Activated CD4-positive, alpha-beta T cell treated with anti-CD3 and anti-CD28 coated beads for 36 hours (primary cell): ENCODE measurements at regions not wholly inside any gene's neighbourhood (a gene's known extent, or its start where the extent isn't known, plus 50 kb on each side); places are given as distances from the start of the nearest gene placed in this dataset.

Experiments used
- ATAC-seq: fragments of 200-7000 bp; cut with Tn5 transposase; one replicate; pipeline ENCODE4 v1.10.0; 2021; ENCODE audit warnings: mild to moderate bottlenecking, moderate library complexity
- CTCF ChIA-PET: fragments of 350-600 bp; sonication (Branson Sonifier 250); formaldehyde crosslinking; loops from one replicate; lab custom pipeline; 2021; ENCODE audit warnings: antibody characterized with exemption; lab: Charles Lee
- POLR2A ChIA-PET: fragments of 350-600 bp; sonication (Branson Sonifier 250); formaldehyde crosslinking; loops from one replicate; lab custom pipeline; 2021; ENCODE audit warnings: antibody characterized with exemption, inconsistent platforms; lab: Charles Lee
- DNase-seq: peaks from one replicate; pipeline ENCODE4 v3.0.0-alpha.2; 2020
- H3K27ac Mint-ChIP-seq: one replicate; pipeline ENCODE4 v1.8.0; 2021; ENCODE audit warnings: mixed read lengths
- H3K27me3 Mint-ChIP-seq: one replicate; pipeline ENCODE4 v1.8.0; 2021; ENCODE audit warnings: mixed read lengths
- H3K36me3 Mint-ChIP-seq: one replicate; pipeline ENCODE4 v1.8.0; 2021; ENCODE audit warnings: low read depth, mixed read lengths
- H3K4me1 Mint-ChIP-seq: one replicate; pipeline ENCODE4 v1.8.0; 2021; ENCODE audit warnings: mixed read lengths
- H3K4me3 Mint-ChIP-seq: one replicate; pipeline ENCODE4 v1.8.0; 2021; ENCODE audit warnings: mild to moderate bottlenecking, moderate library complexity, mixed read lengths
- H3K9me3 Mint-ChIP-seq: one replicate; pipeline ENCODE4 v1.8.0; 2021; ENCODE audit warnings: low read depth, mixed read lengths
- intact Hi-C, 2 experiments: fragments of 100-400 bp; cut with DNase I in 1 of 2; cut with micrococcal nuclease in 1 of 2; formaldehyde crosslinking; loops; one replicate each; pipeline versions ENCODE4 v1.14.2 to v1.15.1; 2022 to 2024; cut with DNase I, micrococcal nuclease

DNA sequence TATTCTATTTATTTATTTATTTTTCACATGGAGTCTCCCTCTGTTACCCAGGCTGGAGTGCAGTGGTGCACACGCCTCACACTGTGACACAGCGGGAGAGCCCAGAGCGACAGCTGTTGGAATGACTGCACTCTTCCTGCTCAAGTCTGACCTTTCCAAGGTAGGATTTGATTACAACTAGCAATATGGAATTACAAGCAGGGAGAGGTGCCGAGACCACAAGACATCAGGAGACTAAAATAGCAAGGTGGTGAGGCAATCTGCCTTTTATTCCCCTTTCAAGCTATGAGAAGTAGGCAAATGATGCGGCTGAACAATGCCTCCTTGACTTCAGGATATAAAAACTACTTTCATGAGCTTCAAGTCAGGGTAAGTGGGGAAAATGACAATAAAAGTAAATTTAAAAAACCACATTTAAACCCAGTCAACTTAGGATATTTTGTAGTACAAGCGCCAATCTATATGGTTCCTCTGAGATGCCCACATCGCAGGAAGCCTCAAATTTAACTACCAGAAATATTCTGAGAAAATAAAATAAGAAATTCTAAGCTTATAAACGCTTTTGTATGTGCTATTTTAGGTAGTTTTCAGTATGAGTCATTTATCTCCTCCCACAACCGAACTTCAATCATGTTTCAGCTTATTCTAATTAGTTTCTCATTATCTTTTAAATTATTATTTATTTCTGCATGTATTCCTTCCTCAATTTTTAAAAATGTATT is 146.9 kb upstream of the SGK1 start:
- no peaks in the 10 kb centered on the region for H3K9me3 Mint-ChIP-seq
- H3K27ac Mint-ChIP-seq, result no peak overlapping the region
- no peak overlapping the region for H3K4me3 Mint-ChIP-seq
- CTCF ChIA-PET, result interaction anchor here (1.1 to 1.3 kb wide), 4 partner anchors 12 to 309 kb away, joined by 3 to 4 read pairs (median 3); no protein-coding TSS in a partner anchor
- intact Hi-C loops, result no loop called here
- peaks cover 4% of the 10 kb centered on the region for H3K4me1 Mint-ChIP-seq
- ATAC-seq (no peak), DNase-seq (no peak)
- H3K27me3 Mint-ChIP-seq, result no peaks in the 10 kb centered on the region
- H3K36me3 Mint-ChIP-seq, result no peaks in the 10 kb centered on the region
- POLR2A ChIA-PET, result no interaction called here

DNA sequence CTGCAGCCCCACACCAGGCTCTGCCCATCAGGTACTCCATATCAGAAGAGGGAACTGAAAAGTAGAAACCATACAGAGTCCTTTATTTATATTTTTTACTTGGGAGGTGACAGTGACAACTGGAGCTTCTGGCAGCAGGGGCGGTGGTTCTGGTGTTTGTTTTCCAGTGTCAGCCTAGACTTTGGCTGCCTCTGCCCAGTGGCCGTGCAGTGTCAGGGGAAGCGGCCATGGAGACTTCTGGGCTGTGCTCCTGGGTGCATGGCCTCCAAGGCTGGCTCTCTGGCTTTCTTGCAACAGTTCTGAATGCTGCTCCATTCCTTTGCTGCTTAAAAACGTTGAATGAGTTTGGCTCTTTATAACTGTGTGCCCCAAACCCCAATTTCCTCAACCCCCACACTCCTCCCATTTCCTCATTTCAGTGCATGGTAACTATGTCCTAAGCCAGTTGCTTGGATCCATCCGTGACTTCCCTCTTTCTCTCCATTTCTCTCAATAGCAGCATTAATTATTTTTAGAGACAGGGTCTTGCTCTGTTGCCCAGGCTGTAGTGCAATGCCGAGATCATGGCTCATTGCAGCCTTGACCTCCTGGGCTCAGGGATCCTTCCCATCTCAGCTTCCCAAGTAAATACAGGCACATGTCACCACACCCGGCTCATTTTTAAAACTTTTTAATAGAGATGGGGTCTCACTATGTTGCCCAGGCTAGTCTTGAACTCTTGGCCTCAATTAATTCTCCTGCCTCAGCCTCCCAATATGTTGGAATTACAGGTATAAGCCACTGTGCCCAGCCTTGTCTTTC is 141.1 kb upstream of the SGK1 start:
- H3K9me3 Mint-ChIP-seq, result no peaks in the 10 kb centered on the region
- H3K27ac Mint-ChIP-seq, result no peak overlapping the region
- CTCF ChIA-PET, result no interaction called here
- H3K36me3 Mint-ChIP-seq, result no peaks in the 10 kb centered on the region
- POLR2A ChIA-PET, result no interaction called here
- H3K27me3 Mint-ChIP-seq, result no peaks in the 10 kb centered on the region
- no peaks in the 10 kb centered on the region for H3K4me1 Mint-ChIP-seq
- intact Hi-C loops, result no loop called here
- DNase-seq (no peak), ATAC-seq (no peak)
- H3K4me3 Mint-ChIP-seq, result no peak overlapping the region

DNA sequence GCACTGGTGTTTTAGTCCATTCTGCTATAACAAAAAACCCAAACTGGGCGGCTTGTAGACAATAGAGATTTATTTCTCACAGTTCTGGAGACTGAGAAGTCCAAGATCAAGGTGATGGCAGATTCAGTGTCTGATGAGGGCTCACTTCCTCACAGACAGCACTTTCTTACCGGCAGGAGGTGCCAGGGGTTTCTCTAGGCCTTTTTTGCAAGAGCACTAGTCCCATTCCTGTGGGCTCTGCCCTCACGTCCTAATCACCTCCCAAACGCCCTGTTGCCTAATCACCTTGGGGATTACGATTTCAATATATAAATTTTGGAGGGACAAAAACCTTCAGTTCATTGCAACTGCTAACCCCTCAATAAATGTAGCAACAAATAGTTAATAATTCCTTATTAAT is 140.0 kb upstream of the SGK1 start:
- no peak overlapping the region for H3K27ac Mint-ChIP-seq
- H3K4me1 Mint-ChIP-seq, result no peaks in the 10 kb centered on the region
- intact Hi-C loops, result no loop called here
- ChIA-PET POLR2A (no interaction called here), CTCF (no interaction called here)
- no peaks in the 10 kb centered on the region for H3K9me3 Mint-ChIP-seq
- no peaks in the 10 kb centered on the region for H3K27me3 Mint-ChIP-seq
- no peak for ATAC-seq
- H3K36me3 Mint-ChIP-seq, result no peaks in the 10 kb centered on the region
- DNase-seq, result no peak
- H3K4me3 Mint-ChIP-seq, result no peak overlapping the region

DNA sequence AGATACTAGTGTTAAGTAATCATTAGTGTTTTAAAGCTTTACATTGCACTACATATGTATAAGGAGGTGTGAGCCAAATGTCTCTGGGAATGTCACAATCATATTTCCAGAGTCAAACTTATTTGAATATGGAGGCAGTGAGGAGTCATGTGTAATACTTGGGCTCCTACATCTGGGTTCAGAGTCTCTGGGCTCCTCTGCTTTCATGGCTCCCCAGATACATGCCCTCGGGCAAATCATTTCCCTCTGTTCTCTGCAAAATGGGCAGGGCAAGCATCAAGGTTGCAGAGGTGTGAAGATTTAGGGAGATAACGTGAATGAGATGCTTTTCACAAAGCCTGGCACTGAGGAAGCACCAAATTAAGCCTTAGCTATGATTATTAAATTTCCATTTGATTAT is 138.3 kb upstream of the SGK1 start:
- H3K4me3 Mint-ChIP-seq, result no peak overlapping the region
- no peaks in the 10 kb centered on the region for H3K27me3 Mint-ChIP-seq
- ATAC-seq (no peak), DNase-seq (no peak)
- H3K4me1 Mint-ChIP-seq, result no peaks in the 10 kb centered on the region
- CTCF ChIA-PET, result interaction anchor here (0.8 to 1.5 kb wide), 3 partner anchors 10 to 333 kb away, joined by 3 read pairs; no protein-coding TSS in a partner anchor
- H3K27ac Mint-ChIP-seq, result no peak overlapping the region
- H3K36me3 Mint-ChIP-seq, result no peaks in the 10 kb centered on the region
- POLR2A ChIA-PET, result interaction anchor here (0.5 kb wide), 1 partner anchor 22 kb away, joined by 3 read pairs; no protein-coding TSS in a partner anchor
- intact Hi-C loops, result no loop called here
- no peaks in the 10 kb centered on the region for H3K9me3 Mint-ChIP-seq

DNA sequence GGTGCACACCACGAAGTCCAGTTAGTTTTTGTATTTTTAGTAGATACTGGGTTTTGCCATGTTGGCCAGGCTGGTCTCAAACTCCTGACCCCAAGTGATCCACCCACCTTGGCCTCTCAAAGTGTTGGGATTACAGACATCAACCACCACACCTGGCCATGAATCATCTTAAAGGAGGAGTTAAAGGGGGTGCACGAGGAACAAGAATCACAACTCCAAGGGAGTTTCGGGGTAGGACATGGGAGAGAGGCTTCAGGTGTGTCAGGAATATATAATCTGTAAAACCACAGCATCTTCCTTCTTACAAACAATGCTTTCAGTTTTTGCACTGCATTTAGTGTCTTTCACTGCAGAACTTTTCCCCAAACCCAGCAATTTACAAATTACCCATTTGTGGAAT is 137.4 kb upstream of the SGK1 start:
- Mint-ChIP-seq H3K9me3 (no peaks in the 10 kb centered on the region), H3K36me3 (no peaks in the 10 kb centered on the region), H3K4me1 (no peaks in the 10 kb centered on the region), H3K27ac (no peak overlapping the region), H3K4me3 (no peak overlapping the region), H3K27me3 (no peaks in the 10 kb centered on the region)
- ChIA-PET POLR2A (no interaction called here), CTCF (interaction anchor here (0.8 to 1.5 kb wide), 3 partner anchors 9 to 71 kb away, joined by 3 read pairs; no protein-coding TSS in a partner anchor)
- no peak for DNase-seq
- intact Hi-C loops, result no loop called here
- no peak for ATAC-seq

DNA sequence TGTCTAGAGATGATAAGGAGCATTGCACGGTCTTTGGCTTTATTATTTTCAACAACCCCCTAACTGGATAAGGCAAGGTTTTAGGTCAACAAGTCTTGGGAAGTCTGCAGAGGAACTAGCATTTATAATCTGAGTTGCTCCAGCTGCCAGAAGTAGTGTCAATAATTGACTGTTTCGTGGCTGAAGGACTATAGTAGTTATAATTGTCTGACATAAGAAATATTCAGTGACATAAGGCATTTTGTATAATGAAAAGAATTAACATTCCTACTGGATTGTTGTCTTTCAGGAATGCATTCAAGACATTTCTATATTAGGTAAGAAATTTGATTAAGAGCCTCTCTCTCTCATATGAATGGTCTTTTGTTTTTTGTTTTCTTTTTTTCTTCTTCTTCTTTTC is 136.9 kb upstream of the SGK1 start:
- Mint-ChIP-seq H3K9me3 (no peaks in the 10 kb centered on the region), H3K27ac (no peak overlapping the region), H3K36me3 (no peaks in the 10 kb centered on the region), H3K27me3 (no peaks in the 10 kb centered on the region), H3K4me3 (no peak overlapping the region), H3K4me1 (no peaks in the 10 kb centered on the region)
- ChIA-PET CTCF (interaction anchor here (1.5 kb wide), 1 partner anchor 14 kb away, joined by 3 read pairs; no protein-coding TSS in a partner anchor), POLR2A (no interaction called here)
- DNase-seq (no peak), ATAC-seq (no peak)
- intact Hi-C loops, result no loop called here

DNA sequence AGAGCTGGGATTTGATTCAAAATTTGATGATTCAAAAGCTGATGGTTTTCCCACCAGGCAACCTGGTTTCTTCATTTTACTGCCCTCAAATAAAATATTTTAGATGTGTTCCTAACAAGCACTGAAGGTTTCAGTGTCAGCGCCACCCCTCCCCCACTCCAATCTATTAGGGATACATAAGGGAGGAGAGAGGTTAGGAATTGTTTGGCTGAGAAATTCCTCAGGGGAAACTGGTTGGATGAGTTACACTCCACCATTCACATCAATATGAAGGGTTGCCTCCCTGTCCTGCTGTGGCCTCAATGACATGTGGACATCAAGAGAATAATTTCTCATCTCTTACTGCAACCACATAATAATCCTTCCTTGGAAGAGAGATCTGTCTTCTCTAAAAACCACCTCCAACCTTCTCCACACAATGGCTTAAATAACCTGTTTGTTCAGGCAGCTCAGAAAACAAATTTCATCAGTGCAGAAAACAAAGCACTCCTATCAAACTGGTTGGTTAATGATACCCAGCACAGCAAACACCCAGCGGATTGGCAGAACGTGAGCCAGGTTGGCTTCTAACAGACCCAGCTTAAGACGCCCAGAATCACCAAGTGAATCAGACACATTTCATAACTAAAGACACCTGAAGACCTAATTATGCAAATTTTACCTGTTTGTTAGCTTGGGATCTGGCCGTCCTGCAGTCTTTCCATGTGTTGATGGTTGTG is 136.0 kb upstream of the SGK1 start:
- intact Hi-C loops, result no loop called here
- H3K27ac Mint-ChIP-seq, result no peak overlapping the region

DNA sequence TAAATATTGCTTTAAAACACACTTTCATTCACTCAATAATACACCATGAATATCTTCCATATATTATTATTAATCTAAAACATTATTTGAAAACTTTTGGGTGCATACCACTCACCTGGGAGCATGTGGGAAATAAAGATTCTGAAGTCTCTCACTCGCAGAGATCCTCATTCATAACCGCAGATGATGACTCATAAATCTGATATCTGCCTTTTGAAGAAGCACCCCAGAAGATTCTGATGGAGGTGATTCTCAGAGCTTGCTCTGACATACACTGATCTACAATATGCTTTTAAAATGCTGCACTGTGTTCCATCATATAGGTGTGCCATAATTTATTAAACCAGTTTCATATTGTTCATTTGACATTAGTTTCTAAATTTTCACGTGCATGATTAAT is 135.0 kb upstream of the SGK1 start:
- H3K4me1 Mint-ChIP-seq, result peaks cover under 1% of the 10 kb centered on the region
- POLR2A ChIA-PET, result no interaction called here
- no peaks in the 10 kb centered on the region for H3K9me3 Mint-ChIP-seq
- no peaks in the 10 kb centered on the region for H3K36me3 Mint-ChIP-seq
- H3K27me3 Mint-ChIP-seq, result no peaks in the 10 kb centered on the region
- DNase-seq (no peak), ATAC-seq (no peak)
- intact Hi-C loops, result no loop called here
- H3K4me3 Mint-ChIP-seq, result no peak overlapping the region
- no peak overlapping the region for H3K27ac Mint-ChIP-seq
- CTCF ChIA-PET, result interaction anchor here (0.6 to 1.5 kb wide), 2 partner anchors 11 to 20 kb away, joined by 4 read pairs; no protein-coding TSS in a partner anchor

More for the DNA sequence above, 136.0 kb upstream of the SGK1 start:
- Mint-ChIP-seq H3K36me3 (no peaks in the 10 kb centered on the region), H3K9me3 (no peaks in the 10 kb centered on the region), H3K27me3 (no peaks in the 10 kb centered on the region), H3K4me1 (no peaks in the 10 kb centered on the region), H3K4me3 (no peak overlapping the region)
- POLR2A ChIA-PET, result no interaction called here
- DNase-seq (no peak), ATAC-seq (no peak)
- CTCF ChIA-PET, result no interaction called here

DNA sequence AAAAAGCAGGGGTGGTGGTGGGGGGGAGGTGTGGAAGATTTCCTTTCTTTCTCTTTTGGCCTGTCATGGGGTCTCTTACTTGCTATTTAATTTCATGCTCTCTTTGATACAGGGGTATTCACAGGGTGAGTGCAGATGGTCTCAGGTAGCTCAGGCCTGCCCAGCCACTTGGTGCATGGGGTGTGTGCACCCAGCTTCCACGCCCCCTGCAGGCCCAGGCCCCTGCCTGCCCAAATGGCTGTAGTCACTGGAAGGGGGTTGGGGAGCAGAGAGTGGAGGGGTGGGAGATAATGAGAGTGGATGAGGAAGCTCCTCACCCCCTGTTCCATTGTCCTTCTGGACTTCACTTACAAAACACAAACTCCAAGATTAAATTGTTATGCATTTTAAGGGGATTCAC is 133.6 kb upstream of the SGK1 start:
- no peaks in the 10 kb centered on the region for H3K9me3 Mint-ChIP-seq
- H3K36me3 Mint-ChIP-seq, result no peaks in the 10 kb centered on the region
- no peak for ATAC-seq
- ChIA-PET POLR2A (no interaction called here), CTCF (no interaction called here)
- no peak for DNase-seq
- intact Hi-C loops, result no loop called here
- H3K4me1 Mint-ChIP-seq, result peaks cover 9% of the 10 kb centered on the region
- no peak overlapping the region for H3K4me3 Mint-ChIP-seq
- no peaks in the 10 kb centered on the region for H3K27me3 Mint-ChIP-seq
- no peak overlapping the region for H3K27ac Mint-ChIP-seq

DNA sequence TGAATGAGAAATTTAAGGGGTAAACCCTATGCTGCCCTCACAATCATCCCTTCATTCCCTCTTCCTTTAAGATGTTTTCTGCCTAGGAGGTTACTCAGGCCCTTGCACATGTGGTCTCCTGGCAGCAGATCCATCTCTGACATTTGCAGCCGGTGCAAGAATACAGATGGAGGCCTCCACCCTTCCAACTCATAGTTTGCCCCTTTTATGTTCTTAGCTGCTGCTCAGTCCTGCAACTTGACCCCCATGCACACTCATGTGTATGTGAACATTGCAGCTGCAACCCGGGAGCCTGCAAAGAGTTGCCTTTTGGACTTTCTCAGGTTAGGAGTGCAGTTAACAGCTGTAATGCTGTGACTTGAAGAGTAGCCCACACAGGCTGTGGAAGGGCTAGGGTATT is 131.9 kb upstream of the SGK1 start:
- ATAC-seq, result no peak
- Mint-ChIP-seq H3K36me3 (no peaks in the 10 kb centered on the region), H3K4me1 (peaks cover 9% of the 10 kb centered on the region), H3K27me3 (no peaks in the 10 kb centered on the region), H3K9me3 (no peaks in the 10 kb centered on the region), H3K27ac (no peak overlapping the region), H3K4me3 (no peak overlapping the region)
- CTCF ChIA-PET, result interaction anchor here (0.6 kb wide), 1 partner anchor 294 kb away, joined by 3 read pairs; no protein-coding TSS in a partner anchor
- intact Hi-C loops, result no loop called here
- DNase-seq, result no peak
- POLR2A ChIA-PET, result no interaction called here

DNA sequence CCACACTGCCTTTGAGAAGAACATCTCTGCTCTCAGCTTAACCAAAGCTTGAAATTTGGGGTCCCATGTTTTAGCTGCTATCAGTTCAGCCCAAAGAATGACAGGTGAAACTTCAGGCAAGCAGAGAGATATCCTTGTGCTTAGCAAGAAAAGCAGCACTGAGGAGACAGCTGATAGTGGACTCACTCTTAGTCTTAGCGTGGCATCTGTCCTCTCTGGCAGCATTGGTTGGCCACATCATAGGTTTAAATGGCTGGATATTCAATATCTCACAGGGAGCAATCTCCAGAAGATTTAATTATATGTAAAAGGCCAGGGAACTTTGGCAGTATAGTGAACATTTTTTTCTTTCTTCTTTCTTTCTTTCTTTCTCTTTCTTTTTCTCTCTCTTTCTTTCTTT is 131.1 kb upstream of the SGK1 start:
- Mint-ChIP-seq H3K36me3 (no peaks in the 10 kb centered on the region), H3K4me3 (no peak overlapping the region), H3K9me3 (no peaks in the 10 kb centered on the region), H3K4me1 (peaks cover 9% of the 10 kb centered on the region), H3K27ac (no peak overlapping the region), H3K27me3 (no peaks in the 10 kb centered on the region)
- no peak for DNase-seq
- ChIA-PET POLR2A (no interaction called here), CTCF (no interaction called here)
- no peak for ATAC-seq
- intact Hi-C loops, result no loop called here
